Fibroblast of skin of abdomen (primary cell): ENCODE measurements at regions not wholly inside any gene's neighbourhood (a gene's known extent, or its start where the extent isn't known, plus 50 kb on each side); places are given as distances from the start of the nearest gene placed in this dataset.
"Not testable (repeated sequence)": the region's sequence is repeated elsewhere in the genome, so short reads cannot be mapped to it uniquely, and the experiment has no call there.

Source experiments
- DNase-seq: peaks from one replicate; pipeline ENCODE4 v3.0.0-alpha.2; 2013

- DNase-seq = peak; percentile 55
Measured at GRCh38 chr1:172929006-172929405, 121.7 kb downstream of the TNFSF18 start.

GRCh38 chr1:172930142-172930541 is 120.6 kb downstream of the TNFSF18 start:
- no peak for DNase-seq

GRCh38 chr1:172931340-172931739 is 119.4 kb downstream of the TNFSF18 start:
- DNase-seq = no peak

- no peak for DNase-seq
Measured at GRCh38 chr1:172931761-172932160, 119.0 kb downstream of the TNFSF18 start.

- no peak for DNase-seq
Measured at GRCh38 chr1:172932981-172933380, 117.8 kb downstream of the TNFSF18 start.

- no peak for DNase-seq
Measured at GRCh38 chr1:172934417-172934762, 116.4 kb downstream of the TNFSF18 start.

- no peak for DNase-seq
Measured at GRCh38 chr1:172935062-172935592, 115.6 kb downstream of the TNFSF18 start.

GRCh38 chr1:172936088-172936645 is 114.6 kb downstream of the TNFSF18 start:
- DNase-seq = no peak

GRCh38 chr1:172938681-172939080 is 112.1 kb downstream of the TNFSF18 start:
- DNase-seq = peak; percentile 68

- no peak for DNase-seq
Measured at GRCh38 chr1:172939475-172939874, 111.3 kb downstream of the TNFSF18 start.

- peak; percentile 96 for DNase-seq
Measured at GRCh38 chr1:172940174-172940855, 110.4 kb downstream of the TNFSF18 start.

- no peak for DNase-seq
Measured at GRCh38 chr1:172941471-172941870, 109.3 kb downstream of the TNFSF18 start.

GRCh38 chr1:172941945-172942344 is 108.8 kb downstream of the TNFSF18 start:
- peak; percentile 56 for DNase-seq

GRCh38 chr1:172943138-172943537 is 107.6 kb downstream of the TNFSF18 start:
- DNase-seq = not testable (repeated sequence)

- DNase-seq = no peak
Measured at GRCh38 chr1:172944931-172945330, 105.8 kb downstream of the TNFSF18 start.

GRCh38 chr1:172946814-172947507 is 103.8 kb downstream of the TNFSF18 start:
- peak; percentile 57 for DNase-seq

- DNase-seq = peak; percentile 86
Measured at GRCh38 chr1:172948457-172948856, 102.3 kb downstream of the TNFSF18 start.

GRCh38 chr1:172949096-172949495 is 101.6 kb downstream of the TNFSF18 start:
- DNase-seq = no peak

GRCh38 chr1:172950528-172950927 is 100.2 kb downstream of the TNFSF18 start:
- DNase-seq = no peak

GRCh38 chr1:172951730-172952365 is 98.9 kb downstream of the TNFSF18 start:
- peak; percentile 86 for DNase-seq

GRCh38 chr1:172952516-172952915 is 98.2 kb downstream of the TNFSF18 start:
- no peak for DNase-seq

- DNase-seq = no peak
Measured at GRCh38 chr1:172954476-172955150, 96.1 kb downstream of the TNFSF18 start.
